HepG2 (cell line): ENCODE measurements at regions not wholly inside any gene's neighbourhood (a gene's known extent, or its start where the extent isn't known, plus 50 kb on each side); places are given as distances from the start of the nearest gene placed in this dataset.

Experiments
- AHR ChIP-seq: IDR thresholded peaks from 2 replicates; pipeline ENCODE4 v1.6.1; 2018; ENCODE audit warnings: missing genetic modification reagents, missing compliant biosample characterization
- ATF7 ChIP-seq, 2 experiments: fragments of 450-650 bp in 1 of 2; sonication (generic) in 1 of 2; formaldehyde crosslinking in 1 of 2; IDR thresholded peaks; 2 replicates each; pipeline versions ENCODE4 v1.4.0 to v1.6.1; 2016 to 2020; ENCODE audit warnings: antibody characterized with exemption in 1 of 2, mild to moderate bottlenecking in 1 of 2, missing genetic modification reagents in 1 of 2
- FIP1L1 ChIP-seq: fragments of 200-400 bp; formaldehyde crosslinking; IDR thresholded peaks from 2 replicates; pipeline ENCODE4 v1.6.1; 2018; ENCODE audit warnings: low read depth, mild to moderate bottlenecking, low read length, moderate library complexity, borderline replicate concordance; ENCODE audit not compliant: insufficient read depth
- HMG20A ChIP-seq: IDR thresholded peaks from 2 replicates; pipeline ENCODE4 v1.6.1; 2016; ENCODE audit warnings: borderline replicate concordance
- HMGA1 ChIP-seq: sonication (generic); formaldehyde crosslinking; conservative IDR thresholded peaks from 2 replicates; pipeline ENCODE4 v1.4.0; 2020; ENCODE audit warnings: missing genetic modification reagents
- KLF11 ChIP-seq: IDR thresholded peaks from 2 replicates; pipeline ENCODE4 v1.6.1; 2016; ENCODE audit warnings: missing compliant biosample characterization
- LCORL ChIP-seq, 2 experiments: fragments of 450-650 bp in 1 of 2; sonication (generic) in 1 of 2; formaldehyde crosslinking in 1 of 2; IDR thresholded peaks; 2 replicates each; pipeline versions ENCODE4 v1.5.0 to v1.6.1; 2017 to 2020; ENCODE audit warnings: antibody characterized with exemption in 1 of 2, missing genetic modification reagents in 1 of 2
- PHB2 ChIP-seq: fragments of 450-650 bp; IDR thresholded peaks from 2 replicates; pipeline ENCODE4 v1.6.1; 2018; ENCODE audit not compliant: partially characterized antibody
- SOX6 ChIP-seq, 2 experiments: fragments of 450-650 bp in 1 of 2; sonication (generic) in 1 of 2; formaldehyde crosslinking in 1 of 2; IDR thresholded peaks; 2 replicates each; pipeline versions ENCODE4 v1.4.0 to v1.6.1; 2017 to 2020; ENCODE audit warnings: antibody characterized with exemption in 1 of 2, mild to moderate bottlenecking in 1 of 2, missing genetic modification reagents in 1 of 2
- ZNF446 ChIP-seq: sonication (generic); formaldehyde crosslinking; IDR thresholded peaks from 2 replicates; pipeline ENCODE4 v1.5.0; 2020; ENCODE audit warnings: mild to moderate bottlenecking, missing genetic modification reagents
- ZNF749 ChIP-seq: sonication (generic); formaldehyde crosslinking; IDR thresholded peaks from 2 replicates; pipeline ENCODE4 v1.8.0; 2022; ENCODE audit warnings: mild to moderate bottlenecking, missing genetic modification reagents, moderate library complexity, borderline replicate concordance
- TF ChIP-seq, protein P1 (sequence below): sonication (generic); formaldehyde crosslinking; IDR thresholded peaks from 2 replicates; pipeline ENCODE4 v1.5.1; 2020; ENCODE audit warnings: mild to moderate bottlenecking, missing genetic modification reagents, moderate library complexity
- TF ChIP-seq, protein P2 (sequence below): fragments of 450-650 bp; IDR thresholded peaks from 2 replicates; pipeline ENCODE4 v1.6.1; 2016
- TF ChIP-seq, protein P3 (sequence below): sonication (generic); formaldehyde crosslinking; IDR thresholded peaks from 2 replicates; pipeline ENCODE4 v1.4.0; 2020; ENCODE audit warnings: low read depth, mild to moderate bottlenecking, missing genetic modification reagents
- TF ChIP-seq, protein P4 (sequence below): fragments of 450-650 bp; IDR thresholded peaks from 2 replicates; pipeline ENCODE4 v1.6.1; 2017
- TF ChIP-seq, protein P5 (sequence below): sonication (generic); formaldehyde crosslinking; IDR thresholded peaks from 2 replicates; pipeline ENCODE4 v1.5.1; 2020; ENCODE audit warnings: missing genetic modification reagents, mild to moderate bottlenecking, borderline replicate concordance
- TF ChIP-seq, protein P6 (sequence below): sonication (generic); formaldehyde crosslinking; IDR thresholded peaks from 2 replicates; pipeline ENCODE4 v1.5.0; 2020; ENCODE audit warnings: missing genetic modification reagents, mild to moderate bottlenecking, borderline replicate concordance

DNA sequence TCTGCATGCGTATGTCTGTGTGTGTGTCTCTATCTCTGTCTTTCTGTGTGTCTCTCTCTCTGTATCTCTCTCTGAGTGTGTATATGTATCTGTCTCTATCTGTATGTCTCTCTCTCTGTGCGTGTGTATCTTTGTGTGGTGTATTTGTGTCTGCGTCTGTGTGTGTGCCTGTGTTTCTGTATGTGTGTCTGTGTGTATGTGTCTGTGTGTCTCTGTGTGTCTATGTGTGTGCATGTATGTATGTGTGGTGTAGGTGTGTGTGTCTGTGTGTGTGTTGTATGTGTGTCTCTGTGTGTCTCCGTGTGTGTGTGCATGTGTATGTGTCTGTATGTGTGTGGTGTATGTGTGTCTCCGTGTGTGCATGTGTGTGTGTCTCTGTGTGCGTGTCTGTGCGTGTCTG is 243.0 kb upstream of the FOXQ1 start (continued):
- TF ChIP-seq, protein P1, sequence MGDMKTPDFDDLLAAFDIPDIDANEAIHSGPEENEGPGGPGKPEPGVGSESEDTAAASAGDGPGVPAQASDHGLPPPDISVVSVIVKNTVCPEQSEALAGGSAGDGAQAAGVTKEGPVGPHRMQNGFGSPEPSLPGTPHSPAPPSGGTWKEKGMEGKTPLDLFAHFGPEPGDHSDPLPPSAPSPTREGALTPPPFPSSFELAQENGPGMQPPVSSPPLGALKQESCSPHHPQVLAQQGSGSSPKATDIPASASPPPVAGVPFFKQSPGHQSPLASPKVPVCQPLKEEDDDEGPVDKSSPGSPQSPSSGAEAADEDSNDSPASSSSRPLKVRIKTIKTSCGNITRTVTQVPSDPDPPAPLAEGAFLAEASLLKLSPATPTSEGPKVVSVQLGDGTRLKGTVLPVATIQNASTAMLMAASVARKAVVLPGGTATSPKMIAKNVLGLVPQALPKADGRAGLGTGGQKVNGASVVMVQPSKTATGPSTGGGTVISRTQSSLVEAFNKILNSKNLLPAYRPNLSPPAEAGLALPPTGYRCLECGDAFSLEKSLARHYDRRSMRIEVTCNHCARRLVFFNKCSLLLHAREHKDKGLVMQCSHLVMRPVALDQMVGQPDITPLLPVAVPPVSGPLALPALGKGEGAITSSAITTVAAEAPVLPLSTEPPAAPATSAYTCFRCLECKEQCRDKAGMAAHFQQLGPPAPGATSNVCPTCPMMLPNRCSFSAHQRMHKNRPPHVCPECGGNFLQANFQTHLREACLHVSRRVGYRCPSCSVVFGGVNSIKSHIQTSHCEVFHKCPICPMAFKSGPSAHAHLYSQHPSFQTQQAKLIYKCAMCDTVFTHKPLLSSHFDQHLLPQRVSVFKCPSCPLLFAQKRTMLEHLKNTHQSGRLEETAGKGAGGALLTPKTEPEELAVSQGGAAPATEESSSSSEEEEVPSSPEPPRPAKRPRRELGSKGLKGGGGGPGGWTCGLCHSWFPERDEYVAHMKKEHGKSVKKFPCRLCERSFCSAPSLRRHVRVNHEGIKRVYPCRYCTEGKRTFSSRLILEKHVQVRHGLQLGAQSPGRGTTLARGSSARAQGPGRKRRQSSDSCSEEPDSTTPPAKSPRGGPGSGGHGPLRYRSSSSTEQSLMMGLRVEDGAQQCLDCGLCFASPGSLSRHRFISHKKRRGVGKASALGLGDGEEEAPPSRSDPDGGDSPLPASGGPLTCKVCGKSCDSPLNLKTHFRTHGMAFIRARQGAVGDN (CRISPR knock-in tag): no peak
- TF ChIP-seq HMGA1 (CRISPR knock-in tag) (no peak), ZNF749 (no peak), LCORL (IDR thresholded peaks at IDR 0.05) (peak; percentile 61; the same call in 1 of the 2 replicates), LCORL (CRISPR knock-in tag; IDR thresholded peaks at IDR 0.05) (no peak), FIP1L1 (no peak), PHB2 (peak; percentile 34), ZNF446 (no peak), KLF11 (CRISPR knock-in tag) (no peak), SOX6 (IDR thresholded peaks at IDR 0.05) (peak; percentile 86; the same call in 1 of the 2 replicates), SOX6 (CRISPR knock-in tag; IDR thresholded peaks at IDR 0.05) (no peak), HMG20A (CRISPR knock-in tag) (no peak), ATF7 (IDR thresholded peaks at IDR 0.05) (peak; percentile 36), ATF7 (CRISPR knock-in tag; IDR thresholded peaks at IDR 0.05) (no peak), AHR (CRISPR knock-in tag) (no peak)
- TF ChIP-seq, protein P2, sequence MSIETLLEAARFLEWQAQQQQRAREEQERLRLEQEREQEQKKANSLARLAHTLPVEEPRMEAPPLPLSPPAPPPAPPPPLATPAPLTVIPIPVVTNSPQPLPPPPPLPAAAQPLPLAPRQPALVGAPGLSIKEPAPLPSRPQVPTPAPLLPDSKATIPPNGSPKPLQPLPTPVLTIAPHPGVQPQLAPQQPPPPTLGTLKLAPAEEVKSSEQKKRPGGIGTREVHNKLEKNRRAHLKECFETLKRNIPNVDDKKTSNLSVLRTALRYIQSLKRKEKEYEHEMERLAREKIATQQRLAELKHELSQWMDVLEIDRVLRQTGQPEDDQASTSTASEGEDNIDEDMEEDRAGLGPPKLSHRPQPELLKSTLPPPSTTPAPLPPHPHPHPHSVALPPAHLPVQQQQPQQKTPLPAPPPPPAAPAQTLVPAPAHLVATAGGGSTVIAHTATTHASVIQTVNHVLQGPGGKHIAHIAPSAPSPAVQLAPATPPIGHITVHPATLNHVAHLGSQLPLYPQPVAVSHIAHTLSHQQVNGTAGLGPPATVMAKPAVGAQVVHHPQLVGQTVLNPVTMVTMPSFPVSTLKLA: peak; percentile 28; the same call in 1 of the 2 replicates
- TF ChIP-seq, protein P3, sequence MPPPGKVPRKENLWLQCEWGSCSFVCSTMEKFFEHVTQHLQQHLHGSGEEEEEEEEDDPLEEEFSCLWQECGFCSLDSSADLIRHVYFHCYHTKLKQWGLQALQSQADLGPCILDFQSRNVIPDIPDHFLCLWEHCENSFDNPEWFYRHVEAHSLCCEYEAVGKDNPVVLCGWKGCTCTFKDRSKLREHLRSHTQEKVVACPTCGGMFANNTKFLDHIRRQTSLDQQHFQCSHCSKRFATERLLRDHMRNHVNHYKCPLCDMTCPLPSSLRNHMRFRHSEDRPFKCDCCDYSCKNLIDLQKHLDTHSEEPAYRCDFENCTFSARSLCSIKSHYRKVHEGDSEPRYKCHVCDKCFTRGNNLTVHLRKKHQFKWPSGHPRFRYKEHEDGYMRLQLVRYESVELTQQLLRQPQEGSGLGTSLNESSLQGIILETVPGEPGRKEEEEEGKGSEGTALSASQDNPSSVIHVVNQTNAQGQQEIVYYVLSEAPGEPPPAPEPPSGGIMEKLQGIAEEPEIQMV (CRISPR knock-in tag): no peak
- TF ChIP-seq, protein P4, sequence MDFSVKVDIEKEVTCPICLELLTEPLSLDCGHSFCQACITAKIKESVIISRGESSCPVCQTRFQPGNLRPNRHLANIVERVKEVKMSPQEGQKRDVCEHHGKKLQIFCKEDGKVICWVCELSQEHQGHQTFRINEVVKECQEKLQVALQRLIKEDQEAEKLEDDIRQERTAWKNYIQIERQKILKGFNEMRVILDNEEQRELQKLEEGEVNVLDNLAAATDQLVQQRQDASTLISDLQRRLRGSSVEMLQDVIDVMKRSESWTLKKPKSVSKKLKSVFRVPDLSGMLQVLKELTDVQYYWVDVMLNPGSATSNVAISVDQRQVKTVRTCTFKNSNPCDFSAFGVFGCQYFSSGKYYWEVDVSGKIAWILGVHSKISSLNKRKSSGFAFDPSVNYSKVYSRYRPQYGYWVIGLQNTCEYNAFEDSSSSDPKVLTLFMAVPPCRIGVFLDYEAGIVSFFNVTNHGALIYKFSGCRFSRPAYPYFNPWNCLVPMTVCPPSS: peak; percentile 94; the same call in 1 of the 2 replicates
- TF ChIP-seq, protein P5, sequence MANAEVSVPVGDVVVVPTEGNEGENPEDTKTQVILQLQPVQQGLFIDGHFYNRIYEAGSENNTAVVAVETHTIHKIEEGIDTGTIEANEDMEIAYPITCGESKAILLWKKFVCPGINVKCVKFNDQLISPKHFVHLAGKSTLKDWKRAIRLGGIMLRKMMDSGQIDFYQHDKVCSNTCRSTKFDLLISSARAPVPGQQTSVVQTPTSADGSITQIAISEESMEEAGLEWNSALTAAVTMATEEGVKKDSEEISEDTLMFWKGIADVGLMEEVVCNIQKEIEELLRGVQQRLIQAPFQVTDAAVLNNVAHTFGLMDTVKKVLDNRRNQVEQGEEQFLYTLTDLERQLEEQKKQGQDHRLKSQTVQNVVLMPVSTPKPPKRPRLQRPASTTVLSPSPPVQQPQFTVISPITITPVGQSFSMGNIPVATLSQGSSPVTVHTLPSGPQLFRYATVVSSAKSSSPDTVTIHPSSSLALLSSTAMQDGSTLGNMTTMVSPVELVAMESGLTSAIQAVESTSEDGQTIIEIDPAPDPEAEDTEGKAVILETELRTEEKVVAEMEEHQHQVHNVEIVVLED (CRISPR knock-in tag): no peak
- TF ChIP-seq, protein P6, sequence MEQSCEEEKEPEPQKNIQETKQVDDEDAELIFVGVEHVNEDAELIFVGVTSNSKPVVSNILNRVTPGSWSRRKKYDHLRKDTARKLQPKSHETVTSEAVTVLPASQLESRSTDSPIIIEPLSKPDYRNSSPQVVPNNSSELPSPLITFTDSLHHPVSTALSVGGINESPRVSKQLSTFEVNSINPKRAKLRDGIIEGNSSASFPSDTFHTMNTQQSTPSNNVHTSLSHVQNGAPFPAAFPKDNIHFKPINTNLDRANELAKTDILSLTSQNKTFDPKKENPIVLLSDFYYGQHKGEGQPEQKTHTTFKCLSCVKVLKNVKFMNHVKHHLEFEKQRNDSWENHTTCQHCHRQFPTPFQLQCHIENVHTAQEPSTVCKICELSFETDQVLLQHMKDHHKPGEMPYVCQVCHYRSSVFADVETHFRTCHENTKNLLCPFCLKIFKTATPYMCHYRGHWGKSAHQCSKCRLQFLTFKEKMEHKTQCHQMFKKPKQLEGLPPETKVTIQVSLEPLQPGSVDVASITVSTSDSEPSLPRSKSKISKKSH (CRISPR knock-in tag): no peak
